ENCODE measurements at regions not wholly inside any gene's neighbourhood (a gene's known extent, or its start where the extent isn't known, plus 50 kb on each side); places are given as distances from the start of the nearest gene placed in this dataset.
"Not testable (repeated sequence)": the region's sequence is repeated elsewhere in the genome, so short reads cannot be mapped to it uniquely, and the experiment has no call there.

DNA sequence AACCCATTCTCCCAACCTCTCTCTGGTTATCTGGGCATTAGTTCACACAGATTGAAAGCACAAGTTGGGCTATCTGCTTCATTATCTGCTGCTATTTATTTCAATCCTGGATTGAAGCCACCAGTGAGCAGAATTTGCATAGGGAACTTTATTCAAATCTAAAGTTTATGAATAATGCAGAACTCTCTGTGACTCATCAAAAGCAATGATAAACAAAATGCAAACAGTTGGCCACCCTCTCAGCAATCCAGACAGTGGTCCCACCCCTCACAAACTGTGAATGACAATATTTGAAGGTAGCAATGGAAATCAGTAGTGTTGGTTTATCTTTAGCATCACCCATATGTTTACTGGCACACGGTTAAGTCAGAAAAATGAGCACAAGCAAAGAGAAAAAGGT lies 106.8 kb upstream of the TMEM178A start:
- intact Hi-C loops (cut with DNase I, micrococcal nuclease): no loop called here
- no peak for DNase-seq
- no peak for ATAC-seq

DNA sequence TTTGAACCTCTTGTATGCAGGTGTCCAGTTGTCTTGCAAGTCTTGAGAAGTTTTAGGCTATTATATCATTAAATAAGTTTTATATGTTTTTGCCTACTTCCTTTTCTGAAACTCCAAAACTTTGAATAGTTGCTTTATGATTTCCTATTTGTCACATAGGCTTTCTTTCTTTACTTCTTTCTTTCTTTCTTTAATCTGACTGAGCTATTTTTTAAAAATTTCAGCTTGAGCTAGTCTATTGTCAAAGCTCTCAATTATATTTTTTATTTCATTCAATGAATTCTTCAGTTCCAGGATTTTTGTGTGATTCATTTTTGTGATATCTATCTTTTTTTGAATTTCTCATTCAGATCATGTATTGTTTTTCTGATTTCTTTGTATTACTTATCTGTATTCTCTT lies 102.1 kb upstream of the TMEM178A start:
- intact Hi-C loops (cut with DNase I, micrococcal nuclease): no loop called here
- no peak for DNase-seq
- ATAC-seq: no peak

DNA sequence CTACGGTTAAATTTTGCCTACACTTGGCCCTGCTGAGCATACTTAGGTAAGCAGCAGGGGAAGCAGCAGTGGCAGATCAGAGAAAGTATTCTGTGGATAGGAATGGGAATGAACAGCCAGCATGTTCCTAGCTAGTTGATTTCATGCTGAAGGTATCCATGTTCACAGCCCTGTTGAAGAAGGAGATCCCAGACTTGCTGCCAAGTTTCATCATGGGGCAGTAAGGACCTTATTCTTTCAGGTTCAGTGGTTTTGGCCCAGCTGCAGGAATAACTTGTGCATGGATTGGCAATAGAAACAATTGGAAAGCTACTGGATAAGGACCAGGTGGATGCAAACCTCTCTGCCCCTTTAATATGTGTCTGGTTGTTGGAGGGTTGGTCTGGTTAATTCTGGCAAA lies 98.2 kb upstream of the TMEM178A start:
- intact Hi-C loops (cut with DNase I, micrococcal nuclease): no loop called here
- DNase-seq (no peak), ATAC-seq (no peak)

DNA sequence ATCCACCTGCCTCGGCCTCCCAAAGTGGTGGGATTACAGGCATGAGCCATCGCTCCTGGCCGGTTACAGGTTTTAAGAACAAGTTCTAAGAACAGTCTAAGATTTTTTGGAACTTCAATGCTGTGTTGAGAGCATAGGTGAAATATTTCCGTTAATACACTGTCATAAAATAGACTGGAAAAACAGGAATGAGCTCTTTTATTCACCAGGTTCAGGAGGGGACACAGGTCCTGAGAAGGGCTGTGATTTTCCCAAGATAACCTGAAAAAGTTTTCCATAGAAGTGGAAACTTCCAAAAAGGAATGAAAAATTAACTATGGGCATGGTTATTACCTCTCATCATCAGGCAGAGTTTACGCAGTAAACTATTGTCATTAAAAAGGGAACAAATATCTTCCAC lies 97.6 kb upstream of the TMEM178A start:
- ATAC-seq: no peak
- intact Hi-C loops (cut with DNase I, micrococcal nuclease): no loop called here
- no peak for DNase-seq

DNA sequence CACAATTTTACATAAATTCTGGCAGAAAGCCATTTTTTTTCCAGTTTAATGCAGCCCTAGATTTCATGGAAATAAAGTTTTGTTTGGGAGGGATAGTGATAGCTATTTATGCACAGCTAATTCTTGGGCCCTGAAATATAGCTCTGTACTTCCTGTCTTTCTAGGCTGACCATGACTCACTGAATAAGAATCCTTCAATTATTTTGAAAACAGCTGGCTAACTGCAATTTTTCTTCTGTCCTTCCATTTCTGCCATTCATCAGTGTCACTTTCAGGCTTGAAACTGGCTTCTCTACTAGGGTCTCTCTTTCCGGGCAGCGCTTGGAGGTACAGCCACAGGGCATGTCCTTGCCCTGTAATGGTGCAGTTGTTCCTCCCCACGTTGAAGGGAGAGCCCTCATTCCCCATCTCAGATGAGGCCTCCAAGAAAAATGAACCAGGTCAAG lies 97.1 kb upstream of the TMEM178A start:
- intact Hi-C loops (cut with DNase I, micrococcal nuclease): no loop called here
- DNase-seq (no peak), ATAC-seq (no peak)

DNA sequence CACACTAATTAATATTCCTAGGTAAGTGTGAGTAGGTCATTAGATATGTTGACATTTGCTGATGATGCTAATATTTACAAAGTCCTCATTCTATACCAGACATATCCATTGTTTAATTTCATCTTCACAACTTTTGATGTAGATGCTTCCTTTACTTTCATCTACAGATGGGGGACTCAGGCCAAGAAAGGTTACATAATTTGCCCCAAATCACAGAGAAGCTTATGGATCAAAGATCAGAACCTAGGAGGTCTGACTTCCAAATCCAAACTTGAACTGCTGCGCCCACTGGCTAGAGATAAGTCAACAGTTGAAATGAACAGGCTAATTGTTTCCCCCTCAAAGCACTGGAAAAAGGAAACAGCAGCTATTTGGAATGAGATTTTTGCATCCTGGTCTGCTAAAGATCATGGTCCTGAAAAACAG lies 95.6 kb upstream of the TMEM178A start:
- DNase-seq (no peak), ATAC-seq (no peak)
- intact Hi-C loops (cut with DNase I, micrococcal nuclease): no loop called here

DNA sequence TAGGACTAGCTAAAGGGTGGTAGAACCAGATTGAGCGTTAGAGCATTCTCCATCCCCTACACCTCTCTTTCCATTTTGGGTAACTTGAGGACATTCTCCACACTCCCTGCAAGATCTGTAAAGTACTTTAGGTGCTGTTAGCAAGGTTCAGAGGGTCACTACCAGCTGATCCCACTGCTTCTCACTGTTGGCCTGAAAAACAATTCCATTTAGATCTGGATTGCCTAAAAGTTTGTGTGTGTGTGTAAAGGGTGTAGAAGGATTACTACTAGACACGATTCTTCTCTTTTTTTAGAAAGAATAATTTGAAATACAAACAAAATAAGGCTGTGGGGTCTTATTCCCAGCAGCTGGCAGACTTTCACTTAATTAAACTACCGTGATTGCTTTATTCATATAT lies 95.1 kb upstream of the TMEM178A start:
- no peak for DNase-seq
- ATAC-seq: no peak
- intact Hi-C loops (cut with DNase I, micrococcal nuclease): no loop called here

DNA sequence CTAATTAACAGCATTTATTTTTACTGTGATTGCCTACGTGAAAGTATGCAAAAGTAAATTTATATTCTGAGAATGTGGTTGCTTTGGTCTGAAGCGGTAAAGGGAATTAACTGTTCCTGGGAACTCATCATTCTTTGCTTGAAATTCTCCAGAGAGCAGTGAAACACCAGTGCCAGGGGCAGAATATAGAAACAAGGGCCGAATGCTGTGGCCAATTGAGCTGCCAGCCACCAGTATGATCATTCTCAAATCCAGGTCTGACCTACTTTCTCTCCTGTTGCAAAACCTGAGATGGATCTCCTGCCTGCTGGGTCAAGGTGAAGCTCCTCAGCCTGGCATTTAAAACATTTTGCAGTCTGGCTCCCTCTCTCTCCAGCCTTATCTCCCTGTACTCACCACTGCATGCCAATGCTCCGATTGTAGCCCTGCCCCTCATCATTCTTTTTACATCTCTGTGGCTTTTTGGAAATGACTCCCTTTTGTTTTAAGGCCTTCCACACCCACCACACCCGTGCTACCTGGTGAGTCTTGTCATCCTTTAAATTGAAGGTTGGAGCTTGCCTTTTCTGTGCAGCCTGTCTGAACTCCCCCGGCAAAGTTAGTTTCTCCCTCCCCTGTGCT lies 94.5 kb upstream of the TMEM178A start:
- intact Hi-C loops (cut with DNase I, micrococcal nuclease): no loop called here
- ATAC-seq: no peak
- DNase-seq: no peak

DNA sequence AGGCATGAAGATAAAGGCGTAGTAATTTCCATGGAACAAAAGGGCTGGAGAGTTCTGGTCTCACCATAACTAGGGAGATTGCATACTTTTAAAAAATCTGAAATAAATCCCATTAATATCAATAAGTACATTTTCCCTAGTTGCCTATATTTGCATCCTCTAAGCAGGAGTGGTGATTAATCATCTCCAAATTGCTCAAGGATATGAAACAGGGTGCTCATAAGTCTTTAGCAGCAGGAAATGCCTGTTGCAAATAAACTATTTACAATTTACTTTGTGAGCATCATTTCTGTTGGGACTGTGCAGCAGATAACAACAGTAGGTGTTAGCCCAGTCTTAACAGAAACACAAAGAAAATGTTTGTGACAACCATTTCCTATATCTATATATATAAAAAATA lies 92.4 kb upstream of the TMEM178A start:
- ATAC-seq: no peak
- intact Hi-C loops (cut with DNase I, micrococcal nuclease): no loop called here
- no peak for DNase-seq

DNA sequence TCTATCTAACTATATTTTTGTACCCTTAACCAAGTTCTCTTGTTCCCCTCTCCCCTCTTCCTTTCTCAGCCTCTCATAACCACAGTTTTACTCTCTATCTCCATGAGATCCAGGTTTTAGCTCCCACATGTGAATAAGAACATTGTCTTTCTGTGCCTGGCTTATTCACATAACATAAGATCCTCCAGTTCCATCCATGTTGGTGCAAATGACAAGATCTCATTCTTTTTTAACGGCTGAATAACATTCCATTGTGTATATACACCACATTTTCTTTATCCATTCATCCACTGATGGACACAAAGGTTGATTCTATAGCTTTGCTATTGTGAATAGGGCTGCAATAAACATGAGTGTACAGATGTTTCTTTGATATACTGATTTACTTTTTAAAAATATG lies 83.9 kb upstream of the TMEM178A start:
- ATAC-seq (no peak), DNase-seq (no peak)
- intact Hi-C loops (cut with DNase I, micrococcal nuclease): no loop called here

DNA sequence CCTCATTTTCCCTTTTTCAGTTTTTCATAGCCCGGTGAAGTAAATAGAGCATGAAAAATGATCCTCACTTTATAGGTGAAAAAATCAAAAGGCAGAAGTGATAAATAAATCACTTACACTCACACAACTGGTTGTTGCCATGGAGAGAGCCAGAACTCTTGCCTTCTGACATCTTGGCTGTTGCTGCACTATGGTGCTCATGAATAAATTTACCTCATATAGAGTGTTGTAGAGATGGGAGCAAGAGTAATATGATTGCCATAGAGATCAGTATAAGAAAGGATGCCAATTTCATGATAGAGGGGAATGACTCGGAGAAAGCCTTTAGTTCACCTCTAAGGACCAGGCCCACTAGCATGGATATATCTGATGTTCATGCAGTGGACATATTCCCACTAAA lies 82.5 kb upstream of the TMEM178A start:
- intact Hi-C loops (cut with DNase I, micrococcal nuclease): no loop called here
- ATAC-seq (no peak), DNase-seq (no peak)

DNA sequence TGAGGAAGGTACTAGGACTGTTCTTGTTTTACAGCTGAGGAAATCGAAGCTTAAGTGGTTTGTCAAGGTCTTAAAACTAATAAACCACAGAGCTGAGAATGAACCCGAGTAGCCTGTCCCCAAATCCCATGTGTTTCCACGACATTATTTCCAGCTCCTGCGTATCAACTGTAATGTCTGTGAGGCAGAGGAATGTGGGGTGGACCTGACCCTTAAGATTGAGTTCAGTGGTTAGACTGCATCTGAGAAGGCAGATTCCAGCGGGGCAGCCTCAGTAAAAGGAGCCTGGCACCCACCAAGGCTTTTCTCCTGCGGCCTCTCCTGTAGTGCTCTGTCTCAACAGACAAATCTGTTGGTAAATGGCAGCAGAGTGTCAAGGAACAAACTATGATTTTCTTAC lies 81.9 kb upstream of the TMEM178A start:
- intact Hi-C loops (cut with DNase I, micrococcal nuclease): no loop called here
- no peak for DNase-seq
- no peak for ATAC-seq

DNA sequence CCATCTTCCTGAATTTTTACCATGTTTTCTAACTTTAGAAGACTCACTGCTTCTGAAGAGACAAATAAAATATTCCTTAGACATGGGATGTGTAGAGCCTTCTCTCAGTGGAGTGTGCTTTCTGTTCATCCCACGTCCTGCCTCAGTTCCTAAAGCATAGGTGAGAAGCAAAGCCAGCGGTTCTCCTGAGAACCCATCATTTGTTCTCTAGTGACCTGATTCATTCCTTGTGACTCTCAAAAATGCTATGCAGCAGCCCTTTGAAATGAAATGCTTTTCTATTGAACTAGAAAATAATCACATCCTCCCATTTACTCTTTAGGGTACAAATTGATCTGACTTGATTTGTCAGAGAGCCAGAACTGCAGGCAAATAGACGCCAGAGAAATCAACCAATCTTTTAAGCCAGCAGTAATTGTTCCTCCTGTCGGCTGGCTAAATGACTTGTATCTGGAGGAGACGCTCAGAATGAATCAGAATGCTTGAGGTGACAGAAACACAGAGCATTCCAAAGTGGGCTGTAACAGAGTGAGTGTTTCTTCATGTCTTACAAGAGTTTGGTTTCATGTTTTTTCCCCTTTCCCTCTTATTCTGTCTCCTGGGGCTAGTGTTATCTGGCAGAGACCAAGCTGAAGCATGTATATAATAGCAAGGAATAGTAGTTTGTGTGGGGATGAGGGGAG lies 81.3 kb upstream of the TMEM178A start:
- DNase-seq (no peak), ATAC-seq (no peak)
- intact Hi-C loops (cut with DNase I, micrococcal nuclease): no loop called here

DNA sequence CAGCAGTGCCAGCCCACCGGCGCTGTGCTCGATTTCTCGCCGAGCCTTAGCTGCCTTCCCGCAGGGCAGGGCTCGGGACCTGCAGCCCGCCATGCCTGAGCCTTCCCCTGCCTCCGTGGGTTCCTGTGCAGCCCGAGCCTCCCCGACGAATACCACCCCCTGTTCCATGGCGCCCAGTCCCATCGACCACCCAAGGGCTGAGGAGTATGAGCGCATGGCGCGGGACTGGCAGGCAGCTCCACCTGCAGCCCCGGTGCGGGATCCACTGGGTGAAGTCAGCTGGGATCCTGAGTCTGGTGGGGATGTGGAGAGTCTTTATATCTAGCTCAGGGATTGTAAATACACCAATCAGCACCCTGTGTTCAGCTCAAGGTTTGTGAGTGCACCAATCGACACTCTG lies 80.2 kb upstream of the TMEM178A start:
- DNase-seq; ATAC-seq; intact Hi-C loops (cut with DNase I, micrococcal nuclease): not testable (repeated sequence)

DNA sequence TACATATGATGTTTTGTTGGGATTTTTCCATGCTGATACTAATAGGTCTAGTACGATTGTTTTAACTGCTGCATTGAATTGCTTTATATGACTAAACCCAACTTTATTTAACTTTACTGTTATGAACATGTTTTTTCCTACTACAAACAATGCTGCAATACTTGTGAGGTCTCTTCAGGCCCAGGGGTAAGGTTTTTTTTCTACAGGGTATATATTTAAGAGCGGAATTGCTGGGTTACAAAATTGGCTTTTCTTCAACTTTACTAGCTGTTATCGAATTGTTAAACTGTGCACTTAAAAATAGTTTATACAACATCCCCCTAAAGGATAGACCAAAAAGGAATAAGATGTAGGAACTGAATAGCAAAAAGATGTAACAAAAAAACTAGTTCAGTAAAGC lies 78.5 kb upstream of the TMEM178A start:
- ATAC-seq: no peak
- DNase-seq: no peak
- intact Hi-C loops (cut with DNase I, micrococcal nuclease): no loop called here

DNA sequence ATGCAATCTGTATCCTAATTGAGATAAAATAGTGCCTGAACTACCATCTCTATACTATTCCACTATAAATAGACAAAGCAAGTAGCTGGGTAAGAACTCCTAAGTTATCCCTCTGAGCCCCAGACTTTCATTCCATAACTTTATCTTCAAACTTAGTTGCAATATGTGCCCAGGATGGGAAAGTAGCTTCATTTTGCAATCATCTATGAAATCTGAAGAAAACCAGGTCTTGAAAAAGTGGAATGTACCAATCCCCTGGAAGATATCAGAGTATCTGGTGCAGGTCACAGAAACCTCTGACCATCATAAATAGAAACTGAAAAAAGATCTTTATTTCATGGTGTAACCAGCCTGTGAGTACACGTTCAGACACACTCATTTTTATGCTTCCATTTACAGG lies 78.1 kb upstream of the TMEM178A start:
- intact Hi-C loops (cut with DNase I, micrococcal nuclease): no loop called here
- no peak for DNase-seq
- ATAC-seq: no peak

DNA sequence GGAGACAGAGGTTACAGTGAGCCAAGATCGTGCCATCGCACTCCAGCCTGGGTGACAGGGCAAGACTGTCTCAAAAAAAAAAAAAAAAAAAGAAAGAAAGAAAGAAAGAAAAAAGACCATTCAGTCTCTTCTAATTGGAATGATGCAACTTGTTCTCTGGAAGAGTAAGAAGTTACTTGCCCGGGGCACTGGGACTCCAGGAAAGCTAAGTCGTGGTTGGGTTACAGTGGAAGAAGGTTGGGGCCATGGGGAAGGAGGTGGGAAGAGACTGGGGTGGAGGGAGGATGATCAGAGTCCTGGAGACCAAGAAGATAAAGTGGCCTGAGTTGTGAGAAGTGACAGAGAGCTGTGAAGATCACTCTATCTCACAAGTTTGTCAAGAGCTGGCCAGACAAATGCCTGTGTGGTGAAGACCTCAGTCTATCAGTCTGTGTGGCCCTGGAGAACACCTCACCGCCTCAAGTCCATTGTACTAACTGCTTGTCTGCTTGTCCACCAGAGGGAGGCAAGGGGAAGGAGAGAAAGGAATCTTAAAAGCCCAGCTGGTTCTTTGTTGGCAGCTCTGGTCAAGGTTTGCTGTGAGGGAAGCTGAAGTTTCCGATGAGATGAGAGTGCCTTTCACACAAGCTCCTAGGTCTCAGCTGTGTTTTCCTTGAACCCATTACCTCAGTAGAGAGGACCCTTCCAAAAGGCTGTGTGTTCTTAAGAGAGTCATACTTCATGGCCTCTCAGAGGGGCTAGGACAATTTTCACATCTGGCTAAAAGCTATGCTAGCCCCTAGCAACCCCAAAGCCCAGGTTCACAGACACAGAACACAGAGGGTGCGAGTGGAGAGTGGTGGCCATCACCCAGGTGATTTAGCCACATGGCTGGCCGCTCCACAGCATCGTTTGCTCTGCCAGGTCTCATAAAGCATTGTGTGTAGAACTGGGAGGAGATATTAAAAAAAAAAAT lies 72.0 kb upstream of the TMEM178A start:
- DNase-seq: no peak
- peak; percentile 23 for ATAC-seq
- intact Hi-C loops (cut with DNase I, micrococcal nuclease): no loop called here

DNA sequence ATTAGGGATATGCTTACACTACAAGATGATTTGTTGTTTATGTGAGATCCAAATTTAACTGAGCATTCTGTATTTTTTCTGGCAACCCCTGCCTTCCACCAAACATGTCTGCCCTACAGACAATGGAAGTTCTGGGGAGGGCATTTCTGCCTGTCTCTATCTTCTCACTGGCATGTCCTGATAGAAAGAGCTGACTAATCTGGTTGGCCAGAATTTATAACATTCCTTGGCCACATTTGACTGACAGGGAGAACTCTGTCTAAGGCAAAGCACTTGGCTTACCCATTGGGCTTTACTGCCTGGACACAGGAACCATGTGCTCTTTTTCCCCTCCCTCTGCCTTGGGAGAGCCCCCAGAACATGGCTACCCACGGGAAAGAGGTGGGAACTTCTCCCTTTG lies 70.6 kb upstream of the TMEM178A start:
- ATAC-seq: no peak
- DNase-seq: no peak
- intact Hi-C loops (cut with DNase I, micrococcal nuclease): no loop called here

DNA sequence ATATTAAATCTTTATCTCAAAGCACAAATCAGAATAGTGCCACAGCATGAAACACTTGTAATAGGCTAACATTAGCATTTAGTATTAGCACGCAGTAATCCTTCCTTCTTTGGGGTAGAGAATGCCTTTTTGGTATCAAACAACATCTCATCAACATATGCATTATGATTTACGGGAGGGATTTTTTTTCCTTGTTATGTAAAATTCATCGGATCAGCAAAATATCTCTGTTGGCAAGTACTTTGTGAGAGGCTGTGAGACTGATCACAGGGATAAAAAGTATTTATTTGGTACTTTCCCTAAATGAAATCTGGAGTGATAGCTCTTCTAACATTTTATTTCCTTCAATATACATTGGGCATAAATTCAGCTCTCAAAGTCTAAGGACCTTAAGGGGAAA lies 68.4 kb upstream of the TMEM178A start:
- DNase-seq: no peak
- intact Hi-C loops (cut with DNase I, micrococcal nuclease): no loop called here
- no peak for ATAC-seq

DNA sequence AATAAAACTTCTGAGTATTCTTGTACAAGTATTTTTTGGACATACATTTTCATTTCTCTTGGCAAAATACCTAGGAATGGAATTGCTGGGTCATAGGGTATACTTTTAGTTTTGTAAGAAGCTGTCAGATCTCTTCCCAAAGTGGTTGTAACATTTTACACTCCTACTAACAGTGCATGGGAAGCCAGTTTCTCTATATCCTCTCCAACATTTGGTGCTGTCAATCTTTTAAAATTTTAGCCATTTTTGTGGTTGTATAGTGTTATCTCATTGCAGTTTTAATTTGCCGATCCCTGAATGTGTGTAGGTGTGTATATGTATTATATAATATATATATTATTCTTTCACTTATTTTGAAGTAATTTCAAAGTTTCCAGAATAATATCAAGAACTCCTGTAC lies 63.1 kb upstream of the TMEM178A start:
- DNase-seq (no peak), ATAC-seq (no peak)
- intact Hi-C loops (cut with DNase I, micrococcal nuclease): no loop called here
